Smooth muscle cell of the brain vasculature (primary cell): ENCODE measurements at regions not wholly inside any gene's neighbourhood (a gene's known extent, or its start where the extent isn't known, plus 50 kb on each side); places are given as distances from the start of the nearest gene placed in this dataset.

Experiments
- DNase-seq: peaks from one replicate; pipeline ENCODE4 v3.0.0-alpha.2; 2012; ENCODE audit warnings: low read depth, low spot score

GRCh38 chr6:122059918-122060317 lies 339.5 kb upstream of the HSF2 start:
- no peak for DNase-seq

GRCh38 chr6:122061855-122062254 lies 337.6 kb upstream of the HSF2 start:
- no peak for DNase-seq

- no peak for DNase-seq
These were observed 336.4 kb upstream of the HSF2 start for GRCh38 chr6:122063076-122063475.

GRCh38 chr6:122063761-122064160 lies 335.7 kb upstream of the HSF2 start:
- no peak for DNase-seq

GRCh38 chr6:122066200-122066599 lies 333.3 kb upstream of the HSF2 start:
- no peak for DNase-seq

- no peak for DNase-seq
These were observed 331.1 kb upstream of the HSF2 start for GRCh38 chr6:122068291-122068769.

- DNase-seq, result no peak
These were observed 329.5 kb upstream of the HSF2 start for GRCh38 chr6:122069932-122070331.

- DNase-seq, result no peak
These were observed 327.3 kb upstream of the HSF2 start for GRCh38 chr6:122072014-122072647.

GRCh38 chr6:122075084-122075838 lies 324.2 kb upstream of the HSF2 start:
- no peak for DNase-seq

GRCh38 chr6:122075917-122076316 lies 323.5 kb upstream of the HSF2 start:
- DNase-seq, result no peak

- DNase-seq, result no peak
These were observed 321.8 kb upstream of the HSF2 start for GRCh38 chr6:122077603-122078002.

- DNase-seq, result no peak
These were observed 321.0 kb upstream of the HSF2 start for GRCh38 chr6:122078481-122078880.

GRCh38 chr6:122079916-122080315 lies 319.5 kb upstream of the HSF2 start:
- peak; percentile 33 for DNase-seq

- DNase-seq, result no peak
These were observed 317.5 kb upstream of the HSF2 start for GRCh38 chr6:122081921-122082320.

GRCh38 chr6:122082370-122082769 lies 317.1 kb upstream of the HSF2 start:
- no peak for DNase-seq

GRCh38 chr6:122092366-122092765 lies 307.1 kb upstream of the HSF2 start:
- no peak for DNase-seq

GRCh38 chr6:122098201-122098678 lies 301.2 kb upstream of the HSF2 start:
- DNase-seq, result no peak

GRCh38 chr6:122102026-122102425 lies 297.4 kb upstream of the HSF2 start:
- DNase-seq, result no peak

- no peak for DNase-seq
These were observed 292.1 kb upstream of the HSF2 start for GRCh38 chr6:122107256-122107852.

GRCh38 chr6:122109075-122109474 lies 290.4 kb upstream of the HSF2 start:
- DNase-seq, result no peak

GRCh38 chr6:122114717-122115116 lies 284.7 kb upstream of the HSF2 start:
- DNase-seq, result no peak

GRCh38 chr6:122116119-122116834 lies 283.2 kb upstream of the HSF2 start:
- DNase-seq, result no peak
